HG02973 (cell line): ENCODE measurements at regions not wholly inside any gene's neighbourhood (a gene's known extent, or its start where the extent isn't known, plus 50 kb on each side); places are given as distances from the start of the nearest gene placed in this dataset.
A peak's percentile ranks its signal among the peaks of the same experiment; 100 is the strongest.

Experiments
- ATAC-seq: cut with Tn5 transposase; IDR thresholded peaks from one replicate; pipeline ENCODE4 v1.9.1; 2021; ENCODE audit warnings: moderate library complexity; ENCODE audit not compliant: unreplicated experiment

- no peak for ATAC-seq
Measured at GRCh38 chr1:59018860-59019259, 235.0 kb upstream of the JUN start.

- peak; percentile 93 for ATAC-seq
Measured at GRCh38 chr1:59020151-59020997, 236.5 kb upstream of the JUN start.

- no peak for ATAC-seq
Measured at GRCh38 chr1:59022199-59022598, 238.4 kb upstream of the JUN start.

- ATAC-seq = no peak
Measured at GRCh38 chr1:59022799-59023198, 239.0 kb upstream of the JUN start.

GRCh38 chr1:59025201-59025600 is 241.4 kb upstream of the JUN start:
- no peak for ATAC-seq

- ATAC-seq = peak; percentile 86
Measured at GRCh38 chr1:59025898-59026426, 242.1 kb upstream of the JUN start.

GRCh38 chr1:59026472-59026948 is 242.7 kb upstream of the JUN start:
- no peak for ATAC-seq

GRCh38 chr1:59027177-59027576 is 243.3 kb upstream of the JUN start:
- no peak for ATAC-seq

GRCh38 chr1:59028048-59028447 is 244.2 kb upstream of the JUN start:
- ATAC-seq = no peak

- ATAC-seq = no peak
Measured at GRCh38 chr1:59029411-59030167, 245.7 kb upstream of the JUN start.

GRCh38 chr1:59032228-59032627 is 248.4 kb upstream of the JUN start:
- no peak for ATAC-seq

- no peak for ATAC-seq
Measured at GRCh38 chr1:59033761-59034160, 249.9 kb upstream of the JUN start.

- ATAC-seq = no peak
Measured at GRCh38 chr1:59034925-59035324, 251.1 kb upstream of the JUN start.

GRCh38 chr1:59039551-59039950 is 255.7 kb upstream of the JUN start:
- no peak for ATAC-seq

GRCh38 chr1:59040486-59040885 is 256.4 kb upstream of the FGGY start:
- no peak for ATAC-seq

GRCh38 chr1:59041646-59042277 is 255.1 kb upstream of the FGGY start:
- ATAC-seq = no peak

GRCh38 chr1:59043796-59044195 is 253.1 kb upstream of the FGGY start:
- no peak for ATAC-seq

- ATAC-seq = no peak
Measured at GRCh38 chr1:59044535-59045121, 252.3 kb upstream of the FGGY start.

- ATAC-seq = no peak
Measured at GRCh38 chr1:59045137-59045536, 251.8 kb upstream of the FGGY start.

- ATAC-seq = no peak
Measured at GRCh38 chr1:59045636-59046035, 251.3 kb upstream of the FGGY start.

GRCh38 chr1:59046134-59046533 is 250.8 kb upstream of the FGGY start:
- peak; percentile 9 for ATAC-seq
